Limb (tissue), 2 donors: ENCODE measurements at regions not wholly inside any gene's neighbourhood (a gene's known extent, or its start where the extent isn't known, plus 50 kb on each side); places are given as distances from the start of the nearest gene placed in this dataset.
A peak's percentile ranks its signal among the peaks of the same experiment; 100 is the strongest.
"Not testable (repeated sequence)": the region's sequence is repeated elsewhere in the genome, so short reads cannot be mapped to it uniquely, and the experiment has no call there.

Experiments
- DNase-seq, 2 donors: peaks; one replicate each; pipeline ENCODE4 v3.0.0-alpha.2; 2016; ENCODE audit errors: extremely low spot score in 2 of 2

- DNase-seq, result no peak
Measured at GRCh38 chr12:75764091-75764841, 252.9 kb upstream of the KRR1 start.

- DNase-seq, result no peak
Measured at GRCh38 chr12:75760573-75761294, 249.3 kb upstream of the KRR1 start.

- no peak for DNase-seq
Measured at GRCh38 chr12:75759842-75760572, 248.6 kb upstream of the KRR1 start.

GRCh38 chr12:75759196-75759595, 247.8 kb upstream of the KRR1 start:
- DNase-seq, result no peak

GRCh38 chr12:75756771-75757170, 245.4 kb upstream of the KRR1 start:
- DNase-seq, result no peak

- no peak for DNase-seq
Measured at GRCh38 chr12:75756111-75756510, 244.7 kb upstream of the KRR1 start.

GRCh38 chr12:75754698-75755097, 243.3 kb upstream of the KRR1 start:
- no peak for DNase-seq

- no peak for DNase-seq
Measured at GRCh38 chr12:75754141-75754540, 242.7 kb upstream of the KRR1 start.

- no peak for DNase-seq
Measured at GRCh38 chr12:75751769-75752471, 240.5 kb upstream of the KRR1 start.

- peak in 1 of 2 donors; percentile 56 for DNase-seq
Measured at GRCh38 chr12:75750716-75751306, 239.4 kb upstream of the KRR1 start.

GRCh38 chr12:75748990-75749389, 237.6 kb upstream of the KRR1 start:
- not testable (repeated sequence) for DNase-seq

GRCh38 chr12:75748136-75748535, 236.7 kb upstream of the KRR1 start:
- DNase-seq, result no peak

- DNase-seq, result peak in 1 of 2 donors; percentile 38
Measured at GRCh38 chr12:75747572-75748021, 236.2 kb upstream of the KRR1 start.

GRCh38 chr12:75746621-75747020, 235.2 kb upstream of the KRR1 start:
- DNase-seq, result no peak

GRCh38 chr12:75744607-75745256, 233.3 kb upstream of the KRR1 start:
- no peak for DNase-seq

GRCh38 chr12:75742961-75743360, 231.6 kb upstream of the KRR1 start:
- no peak for DNase-seq

- DNase-seq, result no peak
Measured at GRCh38 chr12:75742048-75742447, 230.6 kb upstream of the KRR1 start.

GRCh38 chr12:75739912-75740311, 228.5 kb upstream of the KRR1 start:
- DNase-seq, result no peak

GRCh38 chr12:75739098-75739497, 227.7 kb upstream of the KRR1 start:
- DNase-seq, result not testable (repeated sequence)

- no peak for DNase-seq
Measured at GRCh38 chr12:75738486-75738885, 227.1 kb upstream of the KRR1 start.

GRCh38 chr12:75735853-75736252, 224.4 kb upstream of the KRR1 start:
- DNase-seq, result no peak
